SK-N-SH treated with all-trans-retinoic acid at 6 μM for 48 hours (cell line): ENCODE measurements at regions not wholly inside any gene's neighbourhood (a gene's known extent, or its start where the extent isn't known, plus 50 kb on each side); places are given as distances from the start of the nearest gene placed in this dataset.

Source experiments
- ATAC-seq: fragments of 200-7000 bp; cut with Tn5 transposase; 3 replicates; pipeline ENCODE4 v1.9.1; 2020; ENCODE audit warnings: mild to moderate bottlenecking, moderate library complexity
- CSDC2 ChIP-seq: fragments of 250-450 bp; sonication (Bioruptor Pico); IDR thresholded peaks from 2 replicates; pipeline ENCODE4 v1.5.0; 2020; ENCODE audit warnings: mild to moderate bottlenecking, moderate library complexity
- ESRRG ChIP-seq: fragments of 250-450 bp; sonication (Bioruptor Pico); IDR thresholded peaks from 2 replicates; pipeline ENCODE4 v1.6.1; 2021; ENCODE audit warnings: mild to moderate bottlenecking
- GLIS3 ChIP-seq: fragments of 250-450 bp; sonication (Bioruptor Pico); IDR thresholded peaks from 2 replicates; pipeline ENCODE4 v1.5.0; 2020; ENCODE audit warnings: mild to moderate bottlenecking, moderate library complexity
- ISL1 ChIP-seq: fragments of 250-450 bp; sonication (Bioruptor Pico); IDR thresholded peaks from 2 replicates; pipeline ENCODE4 v2.1.2; 2022; ENCODE audit warnings: mild to moderate bottlenecking, moderate library complexity
- OSR1 ChIP-seq: fragments of 250-450 bp; sonication (Bioruptor Pico); IDR thresholded peaks from 2 replicates; pipeline ENCODE4 v1.8.0; 2022; ENCODE audit warnings: moderate library complexity, mild to moderate bottlenecking, inconsistent platforms
- PPARA ChIP-seq: fragments of 250-450 bp; sonication (Bioruptor Pico); IDR thresholded peaks from 2 replicates; pipeline ENCODE4 v1.5.0; 2020; ENCODE audit warnings: mild to moderate bottlenecking, borderline replicate concordance
- RARB ChIP-seq: fragments of 250-450 bp; sonication (Bioruptor Pico); IDR thresholded peaks from 2 replicates; pipeline ENCODE4 v1.8.0; 2021; ENCODE audit warnings: mild to moderate bottlenecking, moderate library complexity
- SNAI2 ChIP-seq: fragments of 250-450 bp; sonication (Bioruptor Pico); IDR thresholded peaks from 2 replicates; pipeline ENCODE4 v1.5.0; 2020; ENCODE audit warnings: mild to moderate bottlenecking, moderate library complexity
- TCF4 ChIP-seq: fragments of 250-450 bp; sonication (Bioruptor Pico); IDR thresholded peaks from 2 replicates; pipeline ENCODE4 v1.8.0; 2021; ENCODE audit warnings: mild to moderate bottlenecking, moderate library complexity, borderline replicate concordance
- TOX ChIP-seq: fragments of 250-450 bp; sonication (Bioruptor Pico); IDR thresholded peaks from 2 replicates; pipeline ENCODE4 v1.8.0; 2021; ENCODE audit warnings: mild to moderate bottlenecking, moderate library complexity, borderline replicate concordance
- ZFP3 ChIP-seq: fragments of 250-450 bp; sonication (Bioruptor Pico); IDR thresholded peaks from 2 replicates; pipeline ENCODE4 v1.5.0; 2020; ENCODE audit warnings: mild to moderate bottlenecking, moderate library complexity
- ZFP30 ChIP-seq: fragments of 450-650 bp; formaldehyde crosslinking; IDR thresholded peaks from 2 replicates; pipeline ENCODE4 v1.5.0; 2022; ENCODE audit warnings: mild to moderate bottlenecking, moderate library complexity
- ZNF70 ChIP-seq: fragments of 450-650 bp; formaldehyde crosslinking; IDR thresholded peaks from 2 replicates; pipeline ENCODE4 v1.5.0; 2020; ENCODE audit warnings: mild to moderate bottlenecking, moderate library complexity
- ZNF8 ChIP-seq: fragments of 450-650 bp; formaldehyde crosslinking; IDR thresholded peaks from 2 replicates; pipeline ENCODE4 v1.5.0; 2020; ENCODE audit warnings: mild to moderate bottlenecking, moderate library complexity
- TF ChIP-seq, protein P1 (sequence below): fragments of 250-450 bp; sonication (Bioruptor Pico); IDR thresholded peaks from 2 replicates; pipeline ENCODE4 v1.5.1; 2021; ENCODE audit warnings: mild to moderate bottlenecking, moderate library complexity
- TF ChIP-seq, protein P2 (sequence below): fragments of 250-450 bp; sonication (Bioruptor Pico); IDR thresholded peaks from 2 replicates; pipeline ENCODE4 v1.8.0; 2021; ENCODE audit warnings: low read depth, mild to moderate bottlenecking, moderate library complexity, borderline replicate concordance
- TF ChIP-seq, protein P3 (sequence below): fragments of 250-450 bp; sonication (Bioruptor Pico); IDR thresholded peaks from 2 replicates; pipeline ENCODE4 v1.8.0; 2020; ENCODE audit warnings: mild to moderate bottlenecking, moderate library complexity, borderline replicate concordance
- TF ChIP-seq, protein P4 (sequence below): fragments of 250-450 bp; sonication (Bioruptor Pico); IDR thresholded peaks from 2 replicates; pipeline ENCODE4 v1.5.0; 2020; ENCODE audit warnings: mild to moderate bottlenecking, moderate library complexity

DNA sequence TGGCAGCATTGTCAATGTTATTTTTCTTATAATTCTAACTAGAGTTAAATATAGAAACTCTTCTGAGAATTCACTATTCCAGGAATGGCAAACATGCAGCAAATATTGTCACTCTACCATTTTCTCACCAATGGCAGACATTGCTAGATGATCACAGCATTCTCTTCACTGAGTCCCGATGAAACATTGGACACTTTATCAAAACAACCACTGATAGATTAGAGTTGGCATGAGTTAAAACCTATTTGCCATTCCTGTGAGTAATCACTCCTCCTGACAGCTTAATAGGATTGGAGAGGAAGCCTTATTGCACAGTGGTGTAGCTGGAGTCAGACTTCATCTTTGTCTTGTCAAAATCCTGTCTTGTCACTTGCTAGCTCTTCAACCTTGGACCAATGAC lies 163.9 kb upstream of the THUMPD2 start:
- no peak for TF ChIP-seq ZFP30
- TF ChIP-seq ISL1 (CRISPR knock-in tag), result peak; percentile 54; the same call in 1 of the 2 replicates
- ATAC-seq, result no peak

DNA sequence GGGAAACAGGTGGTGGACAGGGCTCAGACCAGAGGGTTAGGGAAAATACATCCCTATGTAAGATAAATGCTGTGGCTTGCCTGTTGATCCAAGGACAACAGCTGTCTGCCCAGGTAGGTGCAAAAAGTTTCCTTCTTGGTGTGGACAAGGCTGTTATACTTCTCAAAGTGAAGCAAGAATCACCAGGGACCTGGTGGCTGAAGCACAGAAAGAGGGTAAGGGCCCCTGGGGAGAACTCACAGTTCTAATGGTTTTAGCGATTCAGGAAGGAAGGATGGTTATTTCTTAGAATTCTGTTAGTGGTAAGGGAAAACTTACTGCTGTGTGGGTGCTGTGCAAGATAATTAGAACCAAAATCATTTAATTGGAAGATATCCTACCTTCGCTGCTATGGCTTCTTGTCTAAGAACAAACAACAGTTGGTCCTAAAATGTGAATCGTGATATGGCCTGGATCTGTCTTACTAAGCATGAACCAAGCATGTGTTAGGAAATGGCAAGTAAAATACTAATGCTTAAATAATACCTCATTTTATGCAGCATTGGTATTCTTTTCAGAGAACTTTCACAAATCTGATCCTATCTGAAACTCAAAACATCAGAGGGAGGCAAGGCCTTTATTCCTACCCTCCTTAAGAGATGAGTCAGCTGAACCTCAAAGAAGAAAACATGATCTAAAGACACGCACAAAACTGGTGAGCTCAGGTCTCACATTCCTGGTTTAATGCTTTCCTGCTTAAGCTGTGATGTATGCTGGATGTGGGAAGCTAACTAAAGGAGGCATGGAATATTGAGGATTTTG lies 159.2 kb upstream of the THUMPD2 start:
- ATAC-seq, result peak; percentile 93
- TF ChIP-seq, protein P1, sequence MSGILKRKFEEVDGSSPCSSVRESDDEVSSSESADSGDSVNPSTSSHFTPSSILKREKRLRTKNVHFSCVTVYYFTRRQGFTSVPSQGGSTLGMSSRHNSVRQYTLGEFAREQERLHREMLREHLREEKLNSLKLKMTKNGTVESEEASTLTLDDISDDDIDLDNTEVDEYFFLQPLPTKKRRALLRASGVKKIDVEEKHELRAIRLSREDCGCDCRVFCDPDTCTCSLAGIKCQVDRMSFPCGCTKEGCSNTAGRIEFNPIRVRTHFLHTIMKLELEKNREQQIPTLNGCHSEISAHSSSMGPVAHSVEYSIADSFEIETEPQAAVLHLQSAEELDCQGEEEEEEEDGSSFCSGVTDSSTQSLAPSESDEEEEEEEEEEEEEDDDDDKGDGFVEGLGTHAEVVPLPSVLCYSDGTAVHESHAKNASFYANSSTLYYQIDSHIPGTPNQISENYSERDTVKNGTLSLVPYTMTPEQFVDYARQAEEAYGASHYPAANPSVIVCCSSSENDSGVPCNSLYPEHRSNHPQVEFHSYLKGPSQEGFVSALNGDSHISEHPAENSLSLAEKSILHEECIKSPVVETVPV (CRISPR knock-in tag), result no peak
- TF ChIP-seq ZFP30 (no peak), PPARA (CRISPR knock-in tag) (no peak), SNAI2 (CRISPR knock-in tag) (no peak), CSDC2 (CRISPR knock-in tag) (no peak), ZFP3 (CRISPR knock-in tag) (no peak), TOX (CRISPR knock-in tag) (no peak)
- TF ChIP-seq, protein P2, sequence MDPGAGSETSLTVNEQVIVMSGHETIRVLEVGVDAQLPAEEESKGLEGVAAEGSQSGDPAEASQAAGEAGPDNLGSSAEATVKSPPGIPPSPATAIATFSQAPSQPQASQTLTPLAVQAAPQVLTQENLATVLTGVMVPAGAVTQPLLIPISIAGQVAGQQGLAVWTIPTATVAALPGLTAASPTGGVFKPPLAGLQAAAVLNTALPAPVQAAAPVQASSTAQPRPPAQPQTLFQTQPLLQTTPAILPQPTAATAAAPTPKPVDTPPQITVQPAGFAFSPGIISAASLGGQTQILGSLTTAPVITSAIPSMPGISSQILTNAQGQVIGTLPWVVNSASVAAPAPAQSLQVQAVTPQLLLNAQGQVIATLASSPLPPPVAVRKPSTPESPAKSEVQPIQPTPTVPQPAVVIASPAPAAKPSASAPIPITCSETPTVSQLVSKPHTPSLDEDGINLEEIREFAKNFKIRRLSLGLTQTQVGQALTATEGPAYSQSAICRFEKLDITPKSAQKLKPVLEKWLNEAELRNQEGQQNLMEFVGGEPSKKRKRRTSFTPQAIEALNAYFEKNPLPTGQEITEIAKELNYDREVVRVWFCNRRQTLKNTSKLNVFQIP (CRISPR knock-in tag), result no peak
- TF ChIP-seq, protein P3, sequence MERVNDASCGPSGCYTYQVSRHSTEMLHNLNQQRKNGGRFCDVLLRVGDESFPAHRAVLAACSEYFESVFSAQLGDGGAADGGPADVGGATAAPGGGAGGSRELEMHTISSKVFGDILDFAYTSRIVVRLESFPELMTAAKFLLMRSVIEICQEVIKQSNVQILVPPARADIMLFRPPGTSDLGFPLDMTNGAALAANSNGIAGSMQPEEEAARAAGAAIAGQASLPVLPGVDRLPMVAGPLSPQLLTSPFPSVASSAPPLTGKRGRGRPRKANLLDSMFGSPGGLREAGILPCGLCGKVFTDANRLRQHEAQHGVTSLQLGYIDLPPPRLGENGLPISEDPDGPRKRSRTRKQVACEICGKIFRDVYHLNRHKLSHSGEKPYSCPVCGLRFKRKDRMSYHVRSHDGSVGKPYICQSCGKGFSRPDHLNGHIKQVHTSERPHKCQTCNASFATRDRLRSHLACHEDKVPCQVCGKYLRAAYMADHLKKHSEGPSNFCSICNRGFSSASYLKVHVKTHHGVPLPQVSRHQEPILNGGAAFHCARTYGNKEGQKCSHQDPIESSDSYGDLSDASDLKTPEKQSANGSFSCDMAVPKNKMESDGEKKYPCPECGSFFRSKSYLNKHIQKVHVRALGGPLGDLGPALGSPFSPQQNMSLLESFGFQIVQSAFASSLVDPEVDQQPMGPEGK (CRISPR knock-in tag), result no peak

DNA sequence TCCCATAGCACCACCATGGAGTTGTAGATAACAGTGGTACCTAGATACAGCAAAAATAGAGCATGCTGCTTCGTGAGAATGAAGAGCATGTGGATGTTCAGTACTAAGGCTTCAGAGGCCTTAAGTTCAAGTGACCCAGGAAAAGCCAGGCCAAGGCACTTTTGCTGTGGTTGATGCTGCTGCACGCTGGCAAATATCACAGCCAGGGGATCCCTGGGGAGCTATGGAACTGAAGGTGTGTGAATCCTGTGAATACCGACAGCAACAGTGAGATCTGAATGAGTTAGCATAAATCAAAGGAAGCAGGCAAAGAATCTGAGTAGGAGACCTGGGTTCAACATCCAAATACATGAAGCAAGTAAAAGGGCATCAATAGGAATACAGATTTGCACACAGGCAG lies 158.6 kb upstream of the THUMPD2 start:
- no peak for ATAC-seq
- TF ChIP-seq ESRRG (CRISPR knock-in tag) (no peak), TOX (CRISPR knock-in tag) (no peak), ZNF8 (no peak), ISL1 (CRISPR knock-in tag) (no peak), ZFP3 (CRISPR knock-in tag) (no peak), ZNF70 (no peak), SNAI2 (CRISPR knock-in tag) (no peak), TCF4 (CRISPR knock-in tag) (no peak), RARB (CRISPR knock-in tag) (no peak), OSR1 (CRISPR knock-in tag) (no peak), PPARA (CRISPR knock-in tag) (no peak), GLIS3 (CRISPR knock-in tag) (no peak)
- TF ChIP-seq, protein P3 (CRISPR knock-in tag), result no peak
- TF ChIP-seq, protein P2 (CRISPR knock-in tag), result no peak
- TF ChIP-seq, protein P4, sequence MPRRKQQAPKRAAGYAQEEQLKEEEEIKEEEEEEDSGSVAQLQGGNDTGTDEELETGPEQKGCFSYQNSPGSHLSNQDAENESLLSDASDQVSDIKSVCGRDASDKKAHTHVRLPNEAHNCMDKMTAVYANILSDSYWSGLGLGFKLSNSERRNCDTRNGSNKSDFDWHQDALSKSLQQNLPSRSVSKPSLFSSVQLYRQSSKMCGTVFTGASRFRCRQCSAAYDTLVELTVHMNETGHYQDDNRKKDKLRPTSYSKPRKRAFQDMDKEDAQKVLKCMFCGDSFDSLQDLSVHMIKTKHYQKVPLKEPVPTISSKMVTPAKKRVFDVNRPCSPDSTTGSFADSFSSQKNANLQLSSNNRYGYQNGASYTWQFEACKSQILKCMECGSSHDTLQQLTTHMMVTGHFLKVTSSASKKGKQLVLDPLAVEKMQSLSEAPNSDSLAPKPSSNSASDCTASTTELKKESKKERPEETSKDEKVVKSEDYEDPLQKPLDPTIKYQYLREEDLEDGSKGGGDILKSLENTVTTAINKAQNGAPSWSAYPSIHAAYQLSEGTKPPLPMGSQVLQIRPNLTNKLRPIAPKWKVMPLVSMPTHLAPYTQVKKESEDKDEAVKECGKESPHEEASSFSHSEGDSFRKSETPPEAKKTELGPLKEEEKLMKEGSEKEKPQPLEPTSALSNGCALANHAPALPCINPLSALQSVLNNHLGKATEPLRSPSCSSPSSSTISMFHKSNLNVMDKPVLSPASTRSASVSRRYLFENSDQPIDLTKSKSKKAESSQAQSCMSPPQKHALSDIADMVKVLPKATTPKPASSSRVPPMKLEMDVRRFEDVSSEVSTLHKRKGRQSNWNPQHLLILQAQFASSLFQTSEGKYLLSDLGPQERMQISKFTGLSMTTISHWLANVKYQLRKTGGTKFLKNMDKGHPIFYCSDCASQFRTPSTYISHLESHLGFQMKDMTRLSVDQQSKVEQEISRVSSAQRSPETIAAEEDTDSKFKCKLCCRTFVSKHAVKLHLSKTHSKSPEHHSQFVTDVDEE (CRISPR knock-in tag), result no peak
